ENCODE measurements at regions not wholly inside any gene's neighbourhood (a gene's known extent, or its start where the extent isn't known, plus 50 kb on each side); places are given as distances from the start of the nearest gene placed in this dataset.
A peak's percentile ranks its signal among the peaks of the same experiment; 100 is the strongest.
"Not testable (repeated sequence)": the region's sequence is repeated elsewhere in the genome, so short reads cannot be mapped to it uniquely, and the experiment has no call there.

GRCh38 chr12:102653406-102653805 is 173.0 kb upstream of the IGF1 start:
- Histone ChIP-seq H3K4me1 (ENCODE audit: low read depth) (no peaks in the 10 kb centered on the region), H3K4me3 (no peak overlapping the region), H3K36me3 (no peaks in the 10 kb centered on the region), H3K27ac (no peak overlapping the region), H3K27me3 (no peaks in the 10 kb centered on the region), H3K9me3 (ENCODE audit: low read depth) (no peaks in the 10 kb centered on the region)
- no peak for TF ChIP-seq CTCF (IDR thresholded peaks at IDR 0.05; ENCODE audit: low read depth, low read length)
- DNase-seq (ENCODE audit: low read depth in 1 of 2, low spot score in 1 of 2) = no peak

- H3K36me3 ChIP-seq = no peaks in the 10 kb centered on the region
- DNase-seq (ENCODE audit: low read depth in 1 of 2, low spot score in 1 of 2) = no peak
- H3K4me3 ChIP-seq = no peak overlapping the region
- no peaks in the 10 kb centered on the region for H3K27me3 ChIP-seq
- H3K27ac ChIP-seq = no peak overlapping the region
- TF ChIP-seq CTCF (IDR thresholded peaks at IDR 0.05; ENCODE audit: low read depth, low read length) = no peak
- no peaks in the 10 kb centered on the region for H3K9me3 ChIP-seq (ENCODE audit: low read depth)
- H3K4me1 ChIP-seq (ENCODE audit: low read depth) = no peaks in the 10 kb centered on the region
These were observed 172.4 kb upstream of the IGF1 start for GRCh38 chr12:102652645-102653313.

GRCh38 chr12:102645968-102646367 is 165.6 kb upstream of the IGF1 start:
- Histone ChIP-seq H3K36me3 (no peaks in the 10 kb centered on the region), H3K4me1 (ENCODE audit: low read depth) (no peaks in the 10 kb centered on the region), H3K27me3 (no peaks in the 10 kb centered on the region), H3K9me3 (ENCODE audit: low read depth) (no peaks in the 10 kb centered on the region), H3K27ac (no peak overlapping the region), H3K4me3 (no peak overlapping the region)
- DNase-seq (ENCODE audit: low read depth in 1 of 2, low spot score in 1 of 2) = no peak
- TF ChIP-seq CTCF (IDR thresholded peaks at IDR 0.05; ENCODE audit: low read depth, low read length) = no peak

- DNase-seq (ENCODE audit: low read depth in 1 of 2, low spot score in 1 of 2) = no peak
- H3K27ac ChIP-seq = no peak overlapping the region
- H3K9me3 ChIP-seq (ENCODE audit: low read depth) = no peaks in the 10 kb centered on the region
- no peaks in the 10 kb centered on the region for H3K27me3 ChIP-seq
- H3K4me3 ChIP-seq = no peak overlapping the region
- no peaks in the 10 kb centered on the region for H3K36me3 ChIP-seq
- H3K4me1 ChIP-seq (ENCODE audit: low read depth) = no peaks in the 10 kb centered on the region
- no peak for TF ChIP-seq CTCF (IDR thresholded peaks at IDR 0.05; ENCODE audit: low read depth, low read length)
These were observed 163.7 kb upstream of the IGF1 start for GRCh38 chr12:102643879-102644575.

GRCh38 chr12:102642199-102642598 is 161.8 kb upstream of the IGF1 start:
- no peaks in the 10 kb centered on the region for H3K4me1 ChIP-seq (ENCODE audit: low read depth)
- H3K27me3 ChIP-seq = no peaks in the 10 kb centered on the region
- H3K36me3 ChIP-seq = no peaks in the 10 kb centered on the region
- H3K27ac ChIP-seq = no peak overlapping the region
- DNase-seq (ENCODE audit: low read depth in 1 of 2, low spot score in 1 of 2) = peak in 1 of 2 donors; percentile 31
- H3K4me3 ChIP-seq = no peak overlapping the region
- TF ChIP-seq CTCF (IDR thresholded peaks at IDR 0.05; ENCODE audit: low read depth, low read length) = no peak
- H3K9me3 ChIP-seq (ENCODE audit: low read depth) = no peaks in the 10 kb centered on the region

GRCh38 chr12:102640658-102641057 is 160.3 kb upstream of the IGF1 start:
- not testable (repeated sequence) for DNase-seq (ENCODE audit: low read depth in 1 of 2, low spot score in 1 of 2); H3K27me3 ChIP-seq; H3K4me3 ChIP-seq; H3K4me1 ChIP-seq (ENCODE audit: low read depth); H3K36me3 ChIP-seq; H3K27ac ChIP-seq; H3K9me3 ChIP-seq (ENCODE audit: low read depth)

All from cardiac muscle cell (in vitro differentiated cells and primary cell).